Mucosa of gallbladder (tissue), 1 donor: ENCODE measurements at regions not wholly inside any gene's neighbourhood (a gene's known extent, or its start where the extent isn't known, plus 50 kb on each side); places are given as distances from the start of the nearest gene placed in this dataset.
A peak's percentile ranks its signal among the peaks of the same experiment; 100 is the strongest.

Source experiments
- DNase-seq: peaks from one replicate; pipeline ENCODE4 v3.0.0-alpha.2; 2020; ENCODE audit warnings: low spot score
- donor health status: DM: no; HTN: no; CAD: no.

DNA sequence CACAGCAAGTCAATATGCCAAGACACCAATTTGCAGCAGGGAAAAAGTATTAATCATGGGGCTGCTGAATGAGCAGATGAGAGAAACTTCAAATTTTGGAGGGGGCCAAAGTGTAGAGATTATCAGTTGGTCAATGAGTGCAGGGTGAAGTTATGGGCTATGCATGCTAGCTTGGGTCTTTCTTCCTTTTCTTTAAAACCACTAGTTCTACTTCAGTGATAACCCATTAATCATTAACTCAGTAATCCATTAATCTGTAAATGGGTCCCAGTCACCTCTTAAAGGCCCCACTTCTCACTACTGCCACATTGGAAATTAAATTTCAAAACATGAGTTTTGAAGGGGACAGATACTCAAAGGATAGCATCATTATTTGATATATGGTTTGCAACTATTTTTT lies 688.6 kb upstream of the ADGRL4 start:
- no peak for DNase-seq

GRCh38 chr1:79694241-79694640 lies 687.7 kb upstream of the ADGRL4 start:
- no peak for DNase-seq

- no peak for DNase-seq
Observed at GRCh38 chr1:79693441-79694114, 687.0 kb upstream of the ADGRL4 start.

- peak; percentile 60 for DNase-seq
Observed at GRCh38 chr1:79692519-79692918, 686.0 kb upstream of the ADGRL4 start.

DNA sequence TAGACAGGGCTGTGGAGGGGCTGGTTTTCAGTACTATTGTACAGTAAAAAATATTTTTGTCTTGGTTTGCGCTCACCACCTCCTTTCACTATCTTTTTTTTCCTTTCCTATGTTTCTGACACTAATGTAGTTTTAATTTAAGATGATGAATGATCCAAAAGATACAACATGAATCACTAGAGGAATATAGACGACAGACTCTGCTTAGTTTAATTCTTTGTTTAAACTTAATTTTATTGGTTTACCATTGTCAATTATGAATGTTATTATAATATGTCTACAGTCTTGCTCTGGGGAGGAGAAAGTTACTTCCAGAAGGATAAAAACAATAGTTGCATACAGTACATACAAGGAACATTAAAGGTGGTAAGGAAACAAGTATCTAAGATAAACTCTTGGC lies 682.4 kb upstream of the ADGRL4 start:
- no peak for DNase-seq

DNA sequence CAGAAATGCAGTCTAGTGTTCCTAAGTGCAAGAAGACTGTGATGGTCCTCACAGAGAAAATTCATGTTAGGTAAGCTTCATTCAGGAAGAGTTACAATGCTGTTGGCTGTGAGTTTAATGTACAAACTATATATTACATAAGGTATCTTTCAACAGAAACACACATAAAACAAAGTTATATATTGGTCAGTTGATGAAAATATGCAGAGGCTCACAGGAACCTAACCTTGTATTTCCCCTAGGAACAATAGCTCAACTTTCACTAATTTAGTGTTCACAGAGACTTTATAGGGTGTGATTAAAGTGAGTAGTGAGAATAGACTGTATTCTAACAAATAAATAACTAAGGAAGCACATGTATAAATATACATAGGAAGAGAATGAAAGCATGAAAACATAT lies 676.9 kb upstream of the ADGRL4 start:
- DNase-seq, result no peak

DNA sequence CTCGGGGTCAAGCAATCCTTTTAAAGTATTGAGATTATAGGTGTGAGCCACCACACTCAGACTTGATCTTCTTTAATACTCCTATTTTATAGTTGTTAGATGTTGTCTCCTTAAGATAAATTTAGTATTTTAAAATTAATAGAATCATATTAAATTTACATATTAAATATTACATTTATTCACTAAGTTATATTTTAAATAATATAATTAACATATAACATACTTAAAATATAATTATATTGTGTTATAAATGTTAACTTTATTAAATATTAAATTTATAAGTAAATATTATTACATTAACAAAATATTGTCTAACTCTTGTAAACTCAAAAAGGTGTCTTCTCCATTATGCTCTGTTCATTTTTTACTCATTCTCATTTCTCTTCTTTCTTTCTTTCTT lies 675.9 kb upstream of the ADGRL4 start:
- DNase-seq, result no peak

GRCh38 chr1:79681382-79681781 lies 674.9 kb upstream of the ADGRL4 start:
- no peak for DNase-seq

DNA sequence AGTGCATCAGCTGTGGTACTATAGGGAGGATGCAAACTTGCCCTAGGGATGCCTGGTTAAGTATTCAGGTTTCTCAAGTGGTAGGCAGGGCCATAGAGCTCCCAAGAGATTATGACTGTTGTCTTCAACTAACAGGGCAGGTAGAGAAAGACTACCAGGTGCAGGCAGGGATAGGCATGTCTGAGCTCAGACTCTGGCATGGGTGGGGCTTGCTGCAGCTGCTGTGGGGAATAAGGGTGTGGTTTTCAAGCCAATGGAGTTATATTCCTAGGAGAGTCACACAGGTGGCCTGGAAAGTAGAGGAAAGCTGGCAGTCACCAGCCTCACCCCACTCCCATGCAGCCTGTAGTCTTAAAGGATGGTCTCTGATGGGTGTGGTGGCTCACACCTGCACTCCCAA lies 673.4 kb upstream of the ADGRL4 start:
- no peak for DNase-seq

GRCh38 chr1:79667848-79668696 lies 661.5 kb upstream of the ADGRL4 start:
- no peak for DNase-seq

GRCh38 chr1:79667166-79667565 lies 660.6 kb upstream of the ADGRL4 start:
- DNase-seq, result no peak

GRCh38 chr1:79663916-79664315 lies 657.4 kb upstream of the ADGRL4 start:
- no peak for DNase-seq

DNA sequence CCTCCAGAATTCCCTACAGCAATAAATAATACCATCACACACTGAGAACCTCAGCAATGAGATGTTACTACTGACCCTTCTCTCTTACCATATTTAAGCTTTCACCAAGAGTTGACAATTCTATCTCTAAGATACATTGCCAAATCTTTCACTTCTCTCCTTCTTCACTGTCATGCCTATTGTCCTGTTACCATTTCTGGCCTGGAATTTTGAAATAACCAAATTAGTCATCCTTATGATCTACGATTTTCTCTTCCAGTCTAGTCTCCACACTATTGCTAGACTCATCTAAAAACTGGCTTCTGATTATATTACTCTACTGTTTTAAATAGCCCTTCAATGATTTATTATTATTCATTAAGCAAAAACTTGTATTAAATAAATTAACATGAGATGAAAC lies 656.1 kb upstream of the ADGRL4 start:
- no peak for DNase-seq

DNA sequence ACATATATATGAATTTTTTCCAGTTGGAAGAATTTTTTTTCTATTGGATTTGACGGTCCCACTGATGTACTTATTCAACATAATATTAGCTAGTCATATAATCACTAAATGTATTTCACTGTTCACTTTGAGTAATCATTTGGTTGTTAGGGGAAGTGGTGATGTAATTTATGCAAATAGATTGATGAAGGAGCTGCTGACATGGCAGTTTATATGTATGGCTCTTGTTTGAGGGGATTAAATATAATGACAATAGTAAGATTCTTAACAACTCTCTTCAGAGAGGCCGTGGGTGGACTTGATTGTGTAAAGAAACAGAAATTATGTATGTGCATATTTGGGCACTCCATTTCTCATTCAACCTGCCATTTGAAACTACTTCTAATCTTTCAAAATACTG lies 653.6 kb upstream of the ADGRL4 start:
- no peak for DNase-seq

DNA sequence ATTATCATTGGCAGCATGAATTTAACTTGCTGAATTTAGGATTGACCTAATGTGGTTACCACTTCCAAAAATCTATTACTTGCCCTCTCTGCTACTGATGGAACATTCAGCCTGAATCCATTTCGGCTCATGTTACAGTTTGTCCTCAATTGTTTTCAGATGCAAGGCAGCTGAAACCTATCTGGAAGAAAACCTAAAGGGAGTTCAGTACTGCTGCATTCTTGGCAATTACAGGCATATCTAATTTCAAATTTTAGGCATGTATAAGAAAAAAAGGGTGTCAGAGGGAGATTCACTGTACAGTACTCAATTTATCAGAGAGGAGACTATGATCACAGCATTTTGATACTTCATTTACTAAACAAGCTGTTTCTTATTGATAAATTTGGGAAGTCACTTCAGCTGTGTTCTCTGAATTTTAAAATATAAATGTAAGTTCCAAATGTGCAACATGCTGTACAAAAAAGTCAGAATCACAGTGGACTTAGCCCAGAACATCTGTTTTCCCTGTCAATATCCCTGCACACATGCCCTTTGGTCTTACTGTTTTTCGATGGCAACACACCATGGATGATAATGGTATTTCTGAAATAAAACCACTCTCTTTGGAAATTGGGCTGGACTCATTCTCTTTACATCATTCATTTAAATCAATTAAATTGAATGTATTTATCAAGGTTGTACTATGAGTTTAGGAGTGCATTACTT lies 651.6 kb upstream of the ADGRL4 start:
- no peak for DNase-seq

DNA sequence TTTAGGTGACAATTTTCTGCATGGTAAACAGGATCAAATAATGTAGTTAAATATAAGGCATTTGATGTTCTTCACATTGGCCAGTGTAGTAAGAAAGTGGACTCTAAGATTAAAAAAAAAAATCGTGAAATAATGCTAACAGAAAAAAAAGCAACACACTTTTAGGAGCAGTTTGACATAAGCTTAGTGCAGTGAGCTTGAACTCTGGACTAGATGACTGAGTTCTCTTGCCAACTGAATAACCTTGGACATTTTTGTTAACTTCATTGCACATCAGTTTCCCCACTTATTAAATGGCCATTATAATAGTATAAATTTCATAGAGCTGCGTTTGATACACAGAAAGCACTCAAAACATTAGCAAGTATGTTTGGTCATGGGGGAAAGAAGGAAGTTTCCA lies 649.3 kb upstream of the ADGRL4 start:
- DNase-seq, result no peak

DNA sequence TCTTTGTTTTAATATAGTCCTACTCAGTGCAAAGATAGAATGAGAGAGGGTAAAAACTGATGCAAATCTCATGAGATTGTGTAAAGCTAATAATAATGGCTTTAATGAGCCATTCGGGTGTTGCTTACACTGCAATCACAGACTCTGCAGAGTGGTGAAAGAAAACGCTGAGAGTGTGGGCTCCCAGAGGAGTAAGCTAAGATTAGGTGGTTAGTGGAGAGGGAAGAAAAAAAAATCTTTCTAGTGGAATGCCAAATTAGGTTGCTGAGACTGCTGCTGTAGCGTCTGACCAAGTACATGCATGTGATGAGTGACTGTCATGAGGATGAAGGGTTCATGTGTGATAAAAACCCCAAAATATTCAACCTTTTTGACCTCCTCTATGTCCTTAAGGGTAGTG lies 645.9 kb upstream of the ADGRL4 start:
- DNase-seq, result no peak

GRCh38 chr1:79648126-79648525 lies 641.6 kb upstream of the ADGRL4 start:
- no peak for DNase-seq

DNA sequence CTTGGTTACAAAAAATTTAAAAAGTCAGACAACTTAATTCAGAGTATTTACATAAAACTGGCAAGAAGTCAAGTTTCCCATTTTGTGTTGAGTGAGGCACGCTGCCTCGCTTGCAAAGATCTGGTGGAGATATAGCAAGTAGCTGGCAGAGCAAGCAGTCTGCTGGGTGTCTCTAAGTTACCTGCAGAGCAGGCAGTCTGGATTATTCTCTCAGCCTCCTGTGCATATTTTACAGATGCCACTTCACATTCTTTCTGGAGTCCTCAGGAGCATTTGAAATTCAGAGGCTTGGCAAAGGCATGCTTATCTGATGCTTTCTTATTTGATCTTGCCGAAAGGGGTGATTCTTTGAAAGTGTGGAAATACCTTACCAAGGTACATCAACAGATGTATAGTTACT lies 640.4 kb upstream of the ADGRL4 start:
- DNase-seq, result no peak

DNA sequence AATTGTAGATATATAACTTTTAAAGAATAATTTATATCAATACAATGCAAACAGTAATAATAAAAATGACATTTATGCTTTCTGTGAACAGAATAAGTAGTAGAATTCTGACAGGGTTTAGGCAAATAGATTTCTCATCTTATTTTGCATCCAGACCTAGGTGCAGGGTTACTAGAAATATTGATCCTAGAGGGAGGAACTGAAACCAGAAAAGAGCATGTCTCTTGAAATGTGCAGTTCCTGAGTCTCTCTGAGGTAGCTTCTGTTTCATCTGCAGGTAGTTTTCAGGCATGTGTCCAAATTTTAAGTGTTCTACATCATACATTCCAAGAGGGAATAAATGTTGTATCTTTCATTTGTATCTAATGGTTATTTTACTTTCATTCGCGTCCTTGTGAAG lies 631.9 kb upstream of the ADGRL4 start:
- DNase-seq, result no peak

GRCh38 chr1:79633456-79633855 lies 626.9 kb upstream of the ADGRL4 start:
- DNase-seq, result no peak

DNA sequence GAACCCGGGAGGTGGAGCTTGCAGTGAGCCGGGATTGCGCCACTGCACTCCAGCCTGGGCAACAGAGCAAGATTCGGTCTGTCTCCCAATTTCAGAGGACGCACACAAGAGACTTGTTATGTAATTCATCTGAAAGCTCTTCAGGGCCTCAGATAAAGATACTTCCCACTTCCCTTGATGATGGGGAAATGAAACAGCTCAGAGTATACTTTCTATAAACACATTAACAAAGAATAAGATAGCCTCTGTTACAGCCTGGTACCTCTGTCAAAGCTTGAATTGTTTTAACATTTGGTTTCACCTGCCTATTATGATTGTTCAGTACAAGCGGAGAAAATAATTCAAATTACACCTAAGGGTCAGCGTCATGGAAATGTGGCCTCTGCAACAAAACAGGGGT lies 622.9 kb upstream of the ADGRL4 start:
- no peak for DNase-seq

DNA sequence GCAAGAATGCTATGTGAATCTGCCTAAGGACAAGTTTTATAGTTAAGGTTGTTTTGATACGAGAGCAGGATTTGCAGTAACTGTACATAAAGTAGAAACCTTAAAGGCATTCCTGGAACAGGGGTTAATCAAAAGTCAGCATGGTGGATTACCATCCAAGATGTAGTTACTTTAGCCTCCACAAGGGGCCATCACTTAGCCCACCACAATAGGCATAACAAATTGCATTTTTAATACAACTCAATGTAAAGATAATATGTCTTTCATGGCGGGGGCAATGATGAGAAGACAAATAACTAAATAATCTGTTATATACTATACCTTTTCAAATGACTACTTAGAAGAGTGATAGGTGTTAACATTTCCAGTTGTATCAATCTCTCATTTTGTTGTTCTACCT lies 611.2 kb upstream of the ADGRL4 start:
- DNase-seq, result no peak
